Loucy (cell line): ENCODE measurements at regions not wholly inside any gene's neighbourhood (a gene's known extent, or its start where the extent isn't known, plus 50 kb on each side); places are given as distances from the start of the nearest gene placed in this dataset.

Experiments
- H2AFZ ChIP-seq: fragments of 200-600 bp; sonication (generic); 2 replicates; pipeline ENCODE4 v1.6.0; 2016; ENCODE audit warnings: antibody characterized with exemption, mild to moderate bottlenecking, low read length, moderate library complexity
- H3F3A ChIP-seq: fragments of 200-600 bp; 2 replicates; pipeline ENCODE4 v1.6.0; 2016; ENCODE audit warnings: antibody characterized with exemption, low read depth, mild to moderate bottlenecking
- H3K27me3 ChIP-seq: fragments of 200-600 bp; sonication (generic); 2 replicates; pipeline ENCODE4 v1.6.1; 2014; ENCODE audit warnings: low read length, mild to moderate bottlenecking; ENCODE audit not compliant: insufficient read depth, poor library complexity, severe bottlenecking
- H3K36me3 ChIP-seq: fragments of 200-600 bp; sonication (generic); 2 replicates; pipeline ENCODE4 v1.6.1; 2016; ENCODE audit warnings: low read length; ENCODE audit not compliant: insufficient read depth
- H3K4me1 ChIP-seq: fragments of 200-600 bp; sonication (generic); 2 replicates; pipeline ENCODE4 v1.5.1; 2014; ENCODE audit warnings: low read length, mild to moderate bottlenecking; ENCODE audit not compliant: insufficient read depth, poor library complexity, severe bottlenecking
- H3K4me2 ChIP-seq: fragments of 200-600 bp; sonication (generic); 2 replicates; pipeline ENCODE4 v1.6.0; 2014; ENCODE audit warnings: antibody characterized with exemption, low read length, low read depth, mild to moderate bottlenecking; ENCODE audit not compliant: poor library complexity, severe bottlenecking
- H3K4me3 ChIP-seq: fragments of 200-600 bp; sonication (generic); 2 replicates; pipeline ENCODE4 v1.5.1; 2014; ENCODE audit warnings: low read length, mild to moderate bottlenecking, mixed read lengths; ENCODE audit not compliant: poor library complexity, severe bottlenecking
- H3K79me2 ChIP-seq: fragments of 200-600 bp; sonication (generic); 2 replicates; pipeline ENCODE4 v1.6.1; 2014; ENCODE audit warnings: low read length; ENCODE audit not compliant: insufficient read depth
- H3K9ac ChIP-seq: fragments of 200-600 bp; sonication (generic); 2 replicates; pipeline ENCODE4 v1.6.0; 2014; ENCODE audit warnings: mild to moderate bottlenecking, low read depth, low read length, moderate library complexity; ENCODE audit not compliant: poor library complexity, severe bottlenecking
- H3K9me2 ChIP-seq: fragments of 200-600 bp; sonication (generic); replicated peaks from 2 replicates; pipeline ENCODE4 v1.6.1; 2016; ENCODE audit warnings: low read depth, low read length, mixed read lengths
- H3K9me3 ChIP-seq: fragments of 200-600 bp; sonication (generic); 2 replicates; pipeline ENCODE4 v1.6.1; 2014; ENCODE audit warnings: mild to moderate bottlenecking, antibody characterized with exemption, low read length, low read depth; ENCODE audit not compliant: insufficient read depth
- H4K20me1 ChIP-seq: fragments of 200-600 bp; sonication (generic); 2 replicates; pipeline ENCODE4 v1.6.0; 2014; ENCODE audit warnings: antibody characterized with exemption, low read length, mild to moderate bottlenecking; ENCODE audit not compliant: insufficient read depth, poor library complexity, severe bottlenecking
- EZH2phosphoT487 ChIP-seq: fragments of 200-600 bp; IDR thresholded peaks from 2 replicates; pipeline ENCODE4 v1.6.1; 2018; ENCODE audit warnings: antibody characterized with exemption, mild to moderate bottlenecking, moderate library complexity, borderline replicate concordance
- TF ChIP-seq, protein P1 (sequence below): fragments of 200-600 bp; sonication (generic); conservative IDR thresholded peaks from 2 replicates; pipeline ENCODE4 v1.5.1; 2014; ENCODE audit warnings: mild to moderate bottlenecking, antibody characterized with exemption, low read length

- Histone ChIP-seq H3K9me3 (no peaks in the 10 kb centered on the region), H3K4me2 (no peak overlapping the region), H3K9me2 (no peaks in the 10 kb centered on the region), H3K27me3 (no peaks in the 10 kb centered on the region), H3K4me3 (no peak overlapping the region), H3K79me2 (no peaks in the 10 kb centered on the region), H3F3A (no peaks in the 10 kb centered on the region), H3K36me3 (no peaks in the 10 kb centered on the region), H3K4me1 (no peaks in the 10 kb centered on the region), H3K9ac (no peak overlapping the region), H2AFZ (no peak overlapping the region), H4K20me1 (no peaks in the 10 kb centered on the region)
- TF ChIP-seq, protein P1, sequence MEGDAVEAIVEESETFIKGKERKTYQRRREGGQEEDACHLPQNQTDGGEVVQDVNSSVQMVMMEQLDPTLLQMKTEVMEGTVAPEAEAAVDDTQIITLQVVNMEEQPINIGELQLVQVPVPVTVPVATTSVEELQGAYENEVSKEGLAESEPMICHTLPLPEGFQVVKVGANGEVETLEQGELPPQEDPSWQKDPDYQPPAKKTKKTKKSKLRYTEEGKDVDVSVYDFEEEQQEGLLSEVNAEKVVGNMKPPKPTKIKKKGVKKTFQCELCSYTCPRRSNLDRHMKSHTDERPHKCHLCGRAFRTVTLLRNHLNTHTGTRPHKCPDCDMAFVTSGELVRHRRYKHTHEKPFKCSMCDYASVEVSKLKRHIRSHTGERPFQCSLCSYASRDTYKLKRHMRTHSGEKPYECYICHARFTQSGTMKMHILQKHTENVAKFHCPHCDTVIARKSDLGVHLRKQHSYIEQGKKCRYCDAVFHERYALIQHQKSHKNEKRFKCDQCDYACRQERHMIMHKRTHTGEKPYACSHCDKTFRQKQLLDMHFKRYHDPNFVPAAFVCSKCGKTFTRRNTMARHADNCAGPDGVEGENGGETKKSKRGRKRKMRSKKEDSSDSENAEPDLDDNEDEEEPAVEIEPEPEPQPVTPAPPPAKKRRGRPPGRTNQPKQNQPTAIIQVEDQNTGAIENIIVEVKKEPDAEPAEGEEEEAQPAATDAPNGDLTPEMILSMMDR, result no peak
- TF ChIP-seq EZH2phosphoT487, result no peak
Measured at GRCh38 chr1:88186911-88187310, 497.2 kb upstream of the PKN2 start.

- no peaks in the 10 kb centered on the region for H3F3A ChIP-seq
- no peaks in the 10 kb centered on the region for H4K20me1 ChIP-seq
- H3K79me2 ChIP-seq, result no peaks in the 10 kb centered on the region
- H3K4me3 ChIP-seq, result no peak overlapping the region
- H3K9ac ChIP-seq, result no peak overlapping the region
- H3K9me2 ChIP-seq, result no peaks in the 10 kb centered on the region
- H2AFZ ChIP-seq, result no peak overlapping the region
- H3K27me3 ChIP-seq, result no peaks in the 10 kb centered on the region
- H3K36me3 ChIP-seq, result no peaks in the 10 kb centered on the region
- no peaks in the 10 kb centered on the region for H3K9me3 ChIP-seq
- no peak overlapping the region for H3K4me2 ChIP-seq
- no peaks in the 10 kb centered on the region for H3K4me1 ChIP-seq
- TF ChIP-seq, protein P1, result no peak
- TF ChIP-seq EZH2phosphoT487, result no peak
Measured at GRCh38 chr1:88188038-88188437, 496.0 kb upstream of the PKN2 start.

DNA sequence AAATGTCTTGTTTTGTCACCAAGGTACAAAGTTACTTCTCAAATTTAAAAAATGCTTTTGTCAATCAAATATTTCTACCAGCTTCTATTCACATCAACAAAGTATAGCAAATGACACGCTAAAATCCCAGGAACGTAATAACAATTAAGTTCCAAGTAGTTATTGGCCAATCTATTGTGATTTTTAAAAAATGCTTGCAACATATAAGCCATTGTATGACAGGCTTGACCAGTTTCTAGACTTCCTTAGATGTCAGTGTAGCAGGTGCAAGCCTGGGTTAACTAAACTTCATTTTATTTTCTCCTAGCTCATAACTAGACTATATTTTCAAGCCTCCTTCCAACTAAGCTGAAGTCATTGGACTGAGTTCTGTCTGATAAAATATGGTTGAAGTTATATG, 494.5 kb upstream of the PKN2 start:
- no peaks in the 10 kb centered on the region for H3K9me3 ChIP-seq
- H3K27me3 ChIP-seq, result no peaks in the 10 kb centered on the region
- H3K9me2 ChIP-seq, result no peaks in the 10 kb centered on the region
- no peaks in the 10 kb centered on the region for H3K36me3 ChIP-seq
- H2AFZ ChIP-seq, result no peak overlapping the region
- H3K4me2 ChIP-seq, result no peak overlapping the region
- H3K4me3 ChIP-seq, result no peak overlapping the region
- TF ChIP-seq, protein P1, result no peak
- H3K4me1 ChIP-seq, result no peaks in the 10 kb centered on the region
- H3K79me2 ChIP-seq, result no peaks in the 10 kb centered on the region
- no peaks in the 10 kb centered on the region for H4K20me1 ChIP-seq
- no peak overlapping the region for H3K9ac ChIP-seq
- H3F3A ChIP-seq, result no peaks in the 10 kb centered on the region
